Thyroid gland (tissue), 4 donors: ENCODE measurements at regions not wholly inside any gene's neighbourhood (a gene's known extent, or its start where the extent isn't known, plus 50 kb on each side); places are given as distances from the start of the nearest gene placed in this dataset.

Source experiments
- DNase-seq, 2 donors: peaks; one replicate each; pipeline ENCODE4 v3.0.0-alpha.2; 2019
- H3K27ac ChIP-seq, 3 donors: fragments of 200-600 bp; sonication (generic); 1 replicate in 2 of 3; 2 replicates in 1 of 3; pipeline ENCODE4 v1.5.1; 2016 to 2019; ENCODE audit warnings: mild to moderate bottlenecking in 1 of 3, moderate library complexity in 1 of 3
- H3K27me3 ChIP-seq: fragments of 200-600 bp; sonication (generic); one replicate; pipeline ENCODE4 v1.5.1; 2019
- H3K36me3 ChIP-seq, 2 donors: fragments of 200-600 bp; sonication (generic); one replicate each; pipeline ENCODE4 v1.5.1; 2016 to 2019
- H3K4me1 ChIP-seq, 2 donors: fragments of 200-600 bp; sonication (generic); one replicate each; pipeline ENCODE4 v1.5.1; 2017 to 2019
- H3K4me3 ChIP-seq, 3 donors: fragments of 200-600 bp; sonication (generic); replicated peaks in 1 of 3; 1 replicate in 2 of 3; 2 replicates in 1 of 3; pipeline ENCODE4 v1.5.1; 2016; ENCODE audit warnings: mild to moderate bottlenecking in 1 of 3
- H3K9me3 ChIP-seq: fragments of 200-600 bp; sonication (generic); one replicate; pipeline ENCODE4 v1.5.1; 2017
- POLR2A ChIP-seq, 2 donors: fragments of 450-650 bp; IDR thresholded peaks; one replicate each; pipeline ENCODE4 v1.6.1; 2017; ENCODE audit warnings: antibody characterized with exemption in 2 of 2, mild to moderate bottlenecking in 2 of 2, moderate library complexity in 1 of 2
- WGBS, 2 donors: methylation state at CpG; one replicate each; pipeline ENCODE4 v1.1.5; 2017; 5-methylcytosine and 5-hydroxymethylcytosine counted together
- intact Hi-C: fragments of 100-400 bp; cut with DNase I; formaldehyde crosslinking; loops from one replicate; pipeline ENCODE4 v1.15.1; 2023
- TF ChIP-seq, protein P1 (sequence below), 6 experiments: fragments of 200-600 bp in 3 of 6; fragments of 450-650 bp in 3 of 6; sonication (generic) in 3 of 6; IDR thresholded peaks; one replicate each; pipeline ENCODE4 v1.5.1; 2016 to 2019; ENCODE audit warnings: antibody characterized with exemption in 6 of 6, mild to moderate bottlenecking in 2 of 6, inconsistent platforms in 1 of 6, moderate library complexity in 1 of 6

DNA sequence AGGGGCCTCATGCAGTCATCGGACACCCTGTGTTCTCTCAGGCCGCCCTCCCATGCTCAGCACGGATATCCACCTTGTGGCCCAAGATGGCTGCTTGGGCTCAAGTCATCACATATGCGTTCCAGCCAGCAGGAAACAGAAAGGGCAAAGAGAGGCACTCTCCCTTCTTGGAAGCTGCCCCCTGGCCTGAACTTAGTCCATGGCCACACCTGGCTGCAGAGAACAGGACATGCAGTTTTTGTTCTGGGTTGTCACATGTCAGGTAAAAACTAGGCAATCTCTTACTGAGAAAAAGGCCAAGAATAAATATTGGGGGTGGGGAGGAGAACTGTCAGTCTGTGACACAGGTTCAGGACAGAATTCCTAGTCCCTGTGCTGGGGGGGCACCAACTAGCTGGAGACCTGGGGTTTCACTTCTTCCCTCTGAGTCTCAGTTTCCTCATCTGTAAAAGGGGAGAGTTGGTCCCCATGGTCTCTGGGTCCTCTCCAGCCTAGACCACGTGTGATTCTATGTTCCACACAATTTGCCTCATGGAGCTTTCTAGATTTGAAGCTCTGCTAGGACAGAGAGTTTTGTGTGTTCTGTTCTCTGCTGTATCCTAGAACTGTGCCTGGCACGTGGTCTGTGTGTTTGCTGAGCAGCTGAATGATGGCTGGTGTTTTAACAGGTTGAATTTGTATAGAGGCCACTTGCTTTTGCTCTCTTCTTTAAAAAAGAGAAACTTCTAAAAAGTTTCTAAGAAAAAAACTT, 107.2 kb upstream of the ANO1 start:
- WGBS, 2 donors: 89 to 98% methylated on average over 6 of the region's 6 CpGs
- DNase-seq: no peak
- Histone ChIP-seq H3K4me3 (no peak overlapping the region), H3K4me1 (peaks cover 0 to 12% of the 10 kb centered on the region in 2 donors), H3K36me3 (no peaks in the 10 kb centered on the region), H3K9me3 (no peaks in the 10 kb centered on the region), H3K27me3 (no peaks in the 10 kb centered on the region), H3K27ac (no peak overlapping the region)
- TF ChIP-seq, protein P1, sequence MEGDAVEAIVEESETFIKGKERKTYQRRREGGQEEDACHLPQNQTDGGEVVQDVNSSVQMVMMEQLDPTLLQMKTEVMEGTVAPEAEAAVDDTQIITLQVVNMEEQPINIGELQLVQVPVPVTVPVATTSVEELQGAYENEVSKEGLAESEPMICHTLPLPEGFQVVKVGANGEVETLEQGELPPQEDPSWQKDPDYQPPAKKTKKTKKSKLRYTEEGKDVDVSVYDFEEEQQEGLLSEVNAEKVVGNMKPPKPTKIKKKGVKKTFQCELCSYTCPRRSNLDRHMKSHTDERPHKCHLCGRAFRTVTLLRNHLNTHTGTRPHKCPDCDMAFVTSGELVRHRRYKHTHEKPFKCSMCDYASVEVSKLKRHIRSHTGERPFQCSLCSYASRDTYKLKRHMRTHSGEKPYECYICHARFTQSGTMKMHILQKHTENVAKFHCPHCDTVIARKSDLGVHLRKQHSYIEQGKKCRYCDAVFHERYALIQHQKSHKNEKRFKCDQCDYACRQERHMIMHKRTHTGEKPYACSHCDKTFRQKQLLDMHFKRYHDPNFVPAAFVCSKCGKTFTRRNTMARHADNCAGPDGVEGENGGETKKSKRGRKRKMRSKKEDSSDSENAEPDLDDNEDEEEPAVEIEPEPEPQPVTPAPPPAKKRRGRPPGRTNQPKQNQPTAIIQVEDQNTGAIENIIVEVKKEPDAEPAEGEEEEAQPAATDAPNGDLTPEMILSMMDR (IDR thresholded peaks at IDR 0.05): no peak
- TF ChIP-seq POLR2A (IDR thresholded peaks at IDR 0.05): no peak
- intact Hi-C loops: no loop called here

DNA sequence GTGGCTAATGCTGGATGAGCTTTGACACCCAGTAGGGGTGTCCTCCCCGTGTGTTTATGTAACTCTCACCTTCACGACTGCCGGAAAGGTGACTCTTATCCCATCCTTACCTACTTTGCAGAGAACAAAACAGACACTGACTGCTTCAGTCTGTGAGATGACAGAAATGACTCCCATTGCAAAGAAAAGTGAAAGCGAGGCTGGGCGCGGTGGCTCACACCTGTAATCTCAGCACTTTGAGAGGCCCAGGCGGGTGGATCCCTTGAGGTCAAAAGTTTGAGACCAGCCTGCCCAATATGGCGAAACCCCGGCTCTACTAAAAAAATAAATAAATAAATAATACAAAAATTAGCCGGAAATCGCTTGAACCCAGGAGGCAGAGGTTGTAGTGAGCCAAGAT, 106.4 kb upstream of the ANO1 start:
- H3K27ac ChIP-seq: peak overlapping the region in 2 of 3 donors; percentile 4 to 24
- DNase-seq: no peak
- WGBS, 2 donors: 86% methylated on average over 11 of the region's 11 CpGs
- TF ChIP-seq, protein P1 (IDR thresholded peaks at IDR 0.05): no peak
- TF ChIP-seq POLR2A (IDR thresholded peaks at IDR 0.05): no peak
- intact Hi-C loops: no loop called here
- H3K4me1 ChIP-seq: peaks cover 0 to 12% of the 10 kb centered on the region in 2 donors
- no peaks in the 10 kb centered on the region for H3K27me3 ChIP-seq
- no peaks in the 10 kb centered on the region for H3K9me3 ChIP-seq
- H3K4me3 ChIP-seq: no peak overlapping the region
- H3K36me3 ChIP-seq: no peaks in the 10 kb centered on the region

DNA sequence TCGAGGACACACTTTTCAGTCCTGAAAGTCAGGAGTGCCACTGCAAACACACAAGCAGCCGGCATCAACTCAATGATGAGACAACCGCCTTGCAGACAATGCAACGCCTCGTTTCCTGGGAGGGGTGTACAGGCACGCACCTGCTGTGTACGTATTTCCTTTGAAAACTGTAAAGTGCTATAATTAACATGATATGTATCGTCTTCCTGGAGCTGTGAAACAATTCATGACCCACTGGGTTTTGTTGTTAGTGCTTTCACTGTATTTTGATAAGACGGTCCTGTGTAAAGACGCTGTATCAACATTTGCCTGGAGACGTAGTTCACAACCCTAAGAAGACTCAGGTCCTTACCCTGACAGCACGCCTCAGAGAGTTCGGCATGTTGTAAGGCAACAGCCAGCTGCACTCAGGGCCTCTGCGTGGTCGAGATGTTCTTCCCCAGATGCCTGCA, 105.7 kb upstream of the ANO1 start:
- WGBS, 2 donors: 31 to 33% methylated on average over 15 of the region's 15 CpGs
- intact Hi-C loops: no loop called here
- no peaks in the 10 kb centered on the region for H3K9me3 ChIP-seq
- TF ChIP-seq, protein P1 (IDR thresholded peaks at IDR 0.05): no peak
- TF ChIP-seq POLR2A (IDR thresholded peaks at IDR 0.05): no peak
- no peak overlapping the region for H3K4me3 ChIP-seq
- H3K27me3 ChIP-seq: no peaks in the 10 kb centered on the region
- DNase-seq: peak; percentile 75 to 81
- H3K36me3 ChIP-seq: no peaks in the 10 kb centered on the region
- H3K27ac ChIP-seq: peak overlapping the region in 2 of 3 donors; percentile 4 to 24
- peaks cover 0 to 12% of the 10 kb centered on the region in 2 donors for H3K4me1 ChIP-seq

DNA sequence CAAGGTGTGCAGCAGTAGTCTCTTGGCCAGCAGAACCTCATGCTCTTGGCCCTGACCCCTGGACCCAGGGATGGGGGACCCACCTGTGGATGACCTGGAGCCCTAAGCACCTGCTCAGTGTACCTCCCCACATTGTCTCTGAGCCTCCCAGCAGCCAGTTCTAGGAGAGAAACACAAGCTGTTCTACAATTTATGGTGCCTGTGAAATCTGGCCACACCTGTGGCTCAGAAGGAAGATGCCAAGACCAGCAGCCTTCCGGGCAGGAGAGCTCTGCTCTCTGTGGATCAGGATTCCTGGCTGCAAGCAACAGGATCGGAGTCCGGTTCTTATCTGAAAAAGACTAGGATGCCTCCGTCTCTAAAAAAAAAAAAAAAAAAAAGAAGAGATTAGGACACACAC, 103.6 kb upstream of the ANO1 start:
- intact Hi-C loops: no loop called here
- no peaks in the 10 kb centered on the region for H3K27me3 ChIP-seq
- TF ChIP-seq POLR2A (IDR thresholded peaks at IDR 0.05): no peak
- TF ChIP-seq, protein P1 (IDR thresholded peaks at IDR 0.05): no peak
- H3K36me3 ChIP-seq: no peaks in the 10 kb centered on the region
- peaks cover 0 to 12% of the 10 kb centered on the region in 2 donors for H3K4me1 ChIP-seq
- no peak overlapping the region for H3K27ac ChIP-seq
- WGBS, 2 donors: 92 to 96% methylated on average over 4 of the region's 4 CpGs
- no peak overlapping the region for H3K4me3 ChIP-seq
- no peaks in the 10 kb centered on the region for H3K9me3 ChIP-seq
- no peak for DNase-seq

DNA sequence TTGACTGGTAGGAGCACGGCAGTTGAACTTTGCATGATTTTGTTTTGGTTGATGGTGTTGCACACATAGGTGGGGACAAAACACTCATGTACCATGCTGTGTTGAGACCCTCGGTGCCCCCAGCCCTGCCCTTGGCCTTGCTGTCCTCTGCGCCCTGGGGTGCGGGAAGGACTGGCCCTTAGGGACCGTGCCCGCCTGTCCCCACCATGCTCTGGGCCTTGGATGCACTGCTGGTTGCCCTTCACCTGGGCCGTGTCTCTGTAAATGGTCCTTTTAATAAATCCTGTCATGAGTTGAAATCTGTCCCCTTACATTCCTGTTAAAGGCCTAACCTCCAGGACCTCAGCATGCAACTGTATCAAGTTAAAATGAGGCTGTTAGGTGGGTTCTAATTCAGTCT, 102.3 kb upstream of the ANO1 start:
- intact Hi-C loops: no loop called here
- Histone ChIP-seq H3K9me3 (no peaks in the 10 kb centered on the region), H3K36me3 (no peaks in the 10 kb centered on the region), H3K27me3 (no peaks in the 10 kb centered on the region), H3K4me3 (no peak overlapping the region), H3K4me1 (peaks cover under 1 to 12% of the 10 kb centered on the region in 2 donors), H3K27ac (no peak overlapping the region)
- WGBS, 2 donors: 94 to 96% methylated on average over 5 to 7 of the region's 7 CpGs
- TF ChIP-seq, protein P1 (IDR thresholded peaks at IDR 0.05): no peak
- TF ChIP-seq POLR2A (IDR thresholded peaks at IDR 0.05): no peak
- DNase-seq: no peak
